H9 (cell line): ENCODE measurements at regions not wholly inside any gene's neighbourhood (a gene's known extent, or its start where the extent isn't known, plus 50 kb on each side); places are given as distances from the start of the nearest gene placed in this dataset.

Experiments
- DNase-seq: peaks from one replicate; pipeline ENCODE4 v3.0.0-alpha.2; 2017
- H2AFZ ChIP-seq: one replicate; pipeline ENCODE4 v1.6.1; 2013; ENCODE audit warnings: mild to moderate bottlenecking, low read length, control low read depth, moderate library complexity
- H2AK5ac ChIP-seq: 2 replicates; pipeline ENCODE4 v1.6.1; 2013; ENCODE audit warnings: low read length, control low read depth, mixed read lengths; ENCODE audit not compliant: insufficient read length
- H2BK120ac ChIP-seq: one replicate; pipeline ENCODE4 v1.6.1; 2013; ENCODE audit warnings: low read depth, mild to moderate bottlenecking, low read length, control low read depth, inconsistent platforms; ENCODE audit not compliant: poor library complexity, severe bottlenecking
- H2BK12ac ChIP-seq: 2 replicates; pipeline ENCODE4 v1.6.1; 2013; ENCODE audit warnings: low read length, control low read depth, mixed read lengths, low read depth; ENCODE audit not compliant: insufficient read length
- H2BK15ac ChIP-seq: 2 replicates; pipeline ENCODE4 v1.6.1; 2013; ENCODE audit warnings: low read depth, low read length, control low read depth
- H2BK20ac ChIP-seq: one replicate; pipeline ENCODE4 v1.6.1; 2013; ENCODE audit warnings: low read depth, mild to moderate bottlenecking, low read length, control low read depth, inconsistent platforms; ENCODE audit not compliant: poor library complexity, severe bottlenecking
- H2BK5ac ChIP-seq: 2 replicates; pipeline ENCODE4 v1.6.1; 2013; ENCODE audit warnings: low read length, control low read depth, mixed read lengths; ENCODE audit not compliant: insufficient read length
- H3K14ac ChIP-seq: 2 replicates; pipeline ENCODE4 v1.6.1; 2013; ENCODE audit warnings: low read length, control low read depth; ENCODE audit not compliant: insufficient read depth
- H3K18ac ChIP-seq: 2 replicates; pipeline ENCODE4 v1.6.1; 2013; ENCODE audit warnings: low read depth, mild to moderate bottlenecking, mixed read lengths, low read length, control low read depth; ENCODE audit not compliant: insufficient read length
- H3K23ac ChIP-seq: 2 replicates; pipeline ENCODE4 v1.6.1; 2013; ENCODE audit warnings: low read length, control low read depth, mixed read lengths, low read depth; ENCODE audit not compliant: insufficient read length
- H3K23me2 ChIP-seq: 2 replicates; pipeline ENCODE4 v1.6.1; 2013; ENCODE audit warnings: low read depth, mild to moderate bottlenecking, mixed read lengths, low read length, control low read depth; ENCODE audit not compliant: insufficient read length, poor library complexity, severe bottlenecking
- H3K27ac ChIP-seq: 2 replicates; pipeline ENCODE4 v1.5.1; 2013; ENCODE audit warnings: low read length, control low read depth, mixed read lengths, low read depth; ENCODE audit not compliant: insufficient read length
- H3K27me3 ChIP-seq: 2 replicates; pipeline ENCODE4 v1.6.1; 2013; ENCODE audit warnings: low read length, control low read depth, inconsistent platforms; ENCODE audit not compliant: insufficient read depth
- H3K4ac ChIP-seq: 2 replicates; pipeline ENCODE4 v1.6.1; 2013; ENCODE audit warnings: low read depth, mild to moderate bottlenecking, control low read depth, inconsistent platforms, low read length, moderate library complexity
- H3K4me1 ChIP-seq: 2 replicates; pipeline ENCODE4 v1.6.1; 2013; ENCODE audit warnings: low read length, control low read depth, inconsistent platforms; ENCODE audit not compliant: insufficient read depth
- H3K4me2 ChIP-seq: 2 replicates; pipeline ENCODE4 v1.6.1; 2013; ENCODE audit warnings: low read length, control low read depth, mixed read lengths; ENCODE audit not compliant: insufficient read length, insufficient read depth
- H3K56ac ChIP-seq: 2 replicates; pipeline ENCODE4 v1.6.1; 2013; ENCODE audit warnings: low read depth, mild to moderate bottlenecking, mixed read lengths, low read length, control low read depth; ENCODE audit not compliant: insufficient read length
- H3K79me1 ChIP-seq: 2 replicates; pipeline ENCODE4 v1.6.1; 2013; ENCODE audit warnings: low read depth, mild to moderate bottlenecking, moderate library complexity, low read length, control low read depth, inconsistent platforms; ENCODE audit not compliant: insufficient read depth, poor library complexity, severe bottlenecking
- H3K79me2 ChIP-seq: 2 replicates; pipeline ENCODE4 v1.6.1; 2013; ENCODE audit warnings: low read length, control low read depth, inconsistent platforms; ENCODE audit not compliant: insufficient read depth
- H3K9ac ChIP-seq: 2 replicates; pipeline ENCODE4 v1.6.1; 2013; ENCODE audit warnings: low read length, control low read depth, mixed read lengths; ENCODE audit not compliant: insufficient read length; ENCODE audit errors: extremely low read depth
- H3K9me3 ChIP-seq: one replicate; pipeline ENCODE4 v1.6.1; 2013; ENCODE audit warnings: low read depth, low read length, inconsistent platforms; ENCODE audit not compliant: control insufficient read depth
- H3T11ph ChIP-seq: one replicate; pipeline ENCODE4 v1.6.1; 2013; ENCODE audit warnings: mild to moderate bottlenecking, low read length, control low read depth, inconsistent platforms
- H4K20me1 ChIP-seq: one replicate; pipeline ENCODE4 v1.6.1; 2013; ENCODE audit not compliant: control insufficient read depth, insufficient read length, insufficient read depth
- H4K5ac ChIP-seq: 2 replicates; pipeline ENCODE4 v1.6.1; 2013; ENCODE audit warnings: low read depth, mild to moderate bottlenecking, mixed read lengths, low read length, control low read depth; ENCODE audit not compliant: insufficient read length
- H4K8ac ChIP-seq: replicated peaks from 2 replicates; pipeline ENCODE4 v1.6.1; 2013; ENCODE audit warnings: low read length, control low read depth, mixed read lengths, low read depth; ENCODE audit not compliant: insufficient read length
- H4K91ac ChIP-seq: 2 replicates; pipeline ENCODE4 v1.6.1; 2013; ENCODE audit warnings: low read depth, mild to moderate bottlenecking, moderate library complexity, mixed read lengths, low read length, control low read depth; ENCODE audit not compliant: insufficient read length
- H3K27ac Mint-ChIP-seq, 3 experiments: 2 replicates in 2 of 3; 3 replicates in 1 of 3; pipeline ENCODE4 v1.8.0; 2020 to 2021; ENCODE audit warnings: mixed read lengths in 3 of 3, mild to moderate bottlenecking in 1 of 3, moderate library complexity in 1 of 3
- H3K27me3 Mint-ChIP-seq: 2 replicates; pipeline ENCODE4 v1.8.0; 2021; ENCODE audit warnings: low read depth, mild to moderate bottlenecking, moderate library complexity, mixed read lengths
- H3K36me3 Mint-ChIP-seq, 3 experiments: 2 replicates in 2 of 3; 3 replicates in 1 of 3; pipeline ENCODE4 v1.8.0; 2020 to 2021; ENCODE audit warnings: low read depth in 3 of 3, mixed read lengths in 3 of 3; ENCODE audit not compliant: insufficient read depth in 1 of 3
- H3K4me1 Mint-ChIP-seq, 2 experiments: 2 replicates each; pipeline ENCODE4 v1.8.0; 2020; ENCODE audit warnings: mixed read lengths in 2 of 2
- H3K4me3 Mint-ChIP-seq, 2 experiments: 2 replicates in 1 of 2; 3 replicates in 1 of 2; pipeline ENCODE4 v1.8.0; 2020 to 2021; ENCODE audit warnings: mild to moderate bottlenecking in 2 of 2, mixed read lengths in 2 of 2, moderate library complexity in 1 of 2
- H3K9me3 Mint-ChIP-seq, 2 experiments: 2 replicates in 1 of 2; 3 replicates in 1 of 2; pipeline ENCODE4 v1.8.0; 2020; ENCODE audit warnings: mild to moderate bottlenecking in 2 of 2, mixed read lengths in 2 of 2, moderate library complexity in 1 of 2
- CTCF ChIP-seq: fragments of 200-600 bp; sonication (generic); conservative IDR thresholded peaks from 3 replicates; pipeline ENCODE4 v1.8.0; 2021; ENCODE audit warnings: antibody characterized with exemption, mild to moderate bottlenecking
- WGBS: extraction: QIAGEN DNeasy Blood & Tissue Kit; methylation state at CpG from one replicate; pipeline ENCODE4 v1.1.7; 2013; ENCODE audit warnings: missing lambda C conversion rate, low lambda C conversion rate, mixed read lengths; ENCODE audit not compliant: insufficient read length; ENCODE audit errors: extremely low coverage; 5-methylcytosine and 5-hydroxymethylcytosine counted together

DNA sequence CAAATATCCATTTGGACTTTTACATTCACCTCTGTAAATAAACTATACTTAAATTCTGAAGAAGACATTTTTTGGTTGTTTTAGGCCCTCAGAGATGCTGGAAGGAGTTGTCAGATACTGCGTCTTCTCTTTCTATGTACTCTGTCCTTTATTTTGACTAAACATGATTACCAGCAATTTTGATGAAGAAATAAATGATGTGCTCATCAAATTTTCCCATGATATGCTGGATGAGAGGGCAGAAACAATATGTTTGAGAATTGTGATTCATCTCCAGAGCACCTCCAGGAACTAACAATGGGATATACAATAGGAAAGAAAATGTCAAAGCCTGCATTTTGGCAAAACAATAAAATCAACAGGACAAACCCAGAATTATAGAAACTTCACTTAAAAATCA lies 481.6 kb upstream of the HS3ST5 start:
- no peak for TF ChIP-seq CTCF
- no peak overlapping the region for H3K18ac ChIP-seq
- WGBS = no CpG with 5 or more reads among the region's 1 CpG
- Mint-ChIP-seq H3K27ac (no peak overlapping the region), H3K9me3 (no peaks in the 10 kb centered on the region), H3K4me3 (no peak overlapping the region), H3K4me1 (no peaks in the 10 kb centered on the region), H3K27me3 (no peaks in the 10 kb centered on the region; the same call in 1 of the 2 replicates), H3K36me3 (no peaks in the 10 kb centered on the region)
- H4K5ac ChIP-seq = no peak overlapping the region
- H3K27me3 ChIP-seq = no peaks in the 10 kb centered on the region
- no peak overlapping the region for H4K8ac ChIP-seq
- H3K4me1 ChIP-seq = no peaks in the 10 kb centered on the region
- no peak for DNase-seq
- no peak overlapping the region for H3K4ac ChIP-seq
- H4K91ac ChIP-seq = no peak overlapping the region
- H3K4me2 ChIP-seq = no peak overlapping the region
- no peak overlapping the region for H3K23ac ChIP-seq
- no peak overlapping the region for H3K9ac ChIP-seq
- H3K27ac ChIP-seq = no peak overlapping the region
- no peak overlapping the region for H2AK5ac ChIP-seq
- H2BK120ac ChIP-seq = no peak overlapping the region
- H2BK5ac ChIP-seq = no peak overlapping the region
- no peaks in the 10 kb centered on the region for H4K20me1 ChIP-seq
- no peak overlapping the region for H2BK12ac ChIP-seq
- no peak overlapping the region for H3K56ac ChIP-seq
- no peaks in the 10 kb centered on the region for H3K79me1 ChIP-seq
- H2BK15ac ChIP-seq = no peak overlapping the region
- no peak overlapping the region for H3K14ac ChIP-seq
- H3K9me3 ChIP-seq = no peaks in the 10 kb centered on the region
- H3K23me2 ChIP-seq = no peaks in the 10 kb centered on the region
- H3K79me2 ChIP-seq = no peaks in the 10 kb centered on the region
- no peak overlapping the region for H2BK20ac ChIP-seq
- H3T11ph ChIP-seq = no peak overlapping the region
- H2AFZ ChIP-seq = no peak overlapping the region
